Neural crest cell (in vitro differentiated cells): ENCODE measurements at regions not wholly inside any gene's neighbourhood (a gene's known extent, or its start where the extent isn't known, plus 50 kb on each side); places are given as distances from the start of the nearest gene placed in this dataset.

ENCODE experiments used
- DNase-seq: peaks from one replicate; pipeline ENCODE4 v3.0.0; 2021; ENCODE audit warnings: low read depth, mixed read lengths, low spot score
- H3K27ac Mint-ChIP-seq: one replicate; pipeline ENCODE4 v1.8.0; 2021; ENCODE audit warnings: mild to moderate bottlenecking, mixed read lengths; ENCODE audit not compliant: unreplicated experiment
- H3K27me3 Mint-ChIP-seq: 2 replicates; pipeline ENCODE4 v1.8.0; 2021; ENCODE audit warnings: low read depth, mild to moderate bottlenecking, mixed read lengths
- H3K36me3 Mint-ChIP-seq: 2 replicates; pipeline ENCODE4 v1.8.0; 2021; ENCODE audit warnings: low read depth, mild to moderate bottlenecking, mixed read lengths
- H3K4me1 Mint-ChIP-seq: 2 replicates; pipeline ENCODE4 v1.8.0; 2021; ENCODE audit warnings: mixed read lengths
- H3K4me3 Mint-ChIP-seq: one replicate; pipeline ENCODE4 v1.8.0; 2021; ENCODE audit warnings: mild to moderate bottlenecking, mixed read lengths
- H3K9me3 Mint-ChIP-seq: 2 replicates; pipeline ENCODE4 v1.8.0; 2021; ENCODE audit warnings: mixed read lengths
- CTCF ChIP-seq: fragments of 200-600 bp; sonication (generic); conservative IDR thresholded peaks from 2 replicates; pipeline ENCODE4 v1.5.0; 2021; ENCODE audit warnings: antibody characterized with exemption, mild to moderate bottlenecking

- Mint-ChIP-seq H3K9me3 (peaks cover 4% of the 10 kb centered on the region), H3K27ac (no peak overlapping the region), H3K36me3 (no peaks in the 10 kb centered on the region), H3K4me3 (no peak overlapping the region), H3K4me1 (no peaks in the 10 kb centered on the region), H3K27me3 (no peaks in the 10 kb centered on the region)
- no peak for TF ChIP-seq CTCF
- no peak for DNase-seq
Measured at GRCh38 chr9:12503606-12504122, 189.5 kb upstream of the TYRP1 start.

GRCh38 chr9:12510551-12510950 lies 182.6 kb upstream of the TYRP1 start:
- Mint-ChIP-seq H3K4me3 (no peak overlapping the region), H3K27me3 (no peaks in the 10 kb centered on the region), H3K27ac (no peak overlapping the region), H3K4me1 (no peaks in the 10 kb centered on the region), H3K36me3 (no peaks in the 10 kb centered on the region), H3K9me3 (peaks cover 3% of the 10 kb centered on the region)
- no peak for TF ChIP-seq CTCF
- no peak for DNase-seq

GRCh38 chr9:12511726-12512125 lies 181.5 kb upstream of the TYRP1 start:
- H3K4me3 Mint-ChIP-seq, result no peak overlapping the region

GRCh38 chr9:12516031-12516430 lies 177.2 kb upstream of the TYRP1 start:
- Mint-ChIP-seq H3K27me3 (no peaks in the 10 kb centered on the region), H3K4me1 (no peaks in the 10 kb centered on the region), H3K4me3 (no peak overlapping the region), H3K27ac (no peak overlapping the region), H3K9me3 (no peaks in the 10 kb centered on the region), H3K36me3 (no peaks in the 10 kb centered on the region)
- no peak for TF ChIP-seq CTCF
- no peak for DNase-seq

More at GRCh38 chr9:12511726-12512125, 181.5 kb upstream of the TYRP1 start:
- Mint-ChIP-seq H3K27ac (no peak overlapping the region), H3K27me3 (no peaks in the 10 kb centered on the region), H3K4me1 (no peaks in the 10 kb centered on the region), H3K36me3 (no peaks in the 10 kb centered on the region), H3K9me3 (no peaks in the 10 kb centered on the region)
- TF ChIP-seq CTCF, result no peak
- DNase-seq, result no peak

- Mint-ChIP-seq H3K36me3 (no peaks in the 10 kb centered on the region), H3K4me3 (no peak overlapping the region), H3K9me3 (no peaks in the 10 kb centered on the region), H3K4me1 (no peaks in the 10 kb centered on the region), H3K27me3 (no peaks in the 10 kb centered on the region), H3K27ac (no peak overlapping the region)
- DNase-seq, result no peak
- TF ChIP-seq CTCF, result no peak
Measured at GRCh38 chr9:12516573-12516972, 176.6 kb upstream of the TYRP1 start.
